NCI-H1930 (cell line): ENCODE measurements at regions not wholly inside any gene's neighbourhood (a gene's known extent, or its start where the extent isn't known, plus 50 kb on each side); places are given as distances from the start of the nearest gene placed in this dataset.

ENCODE experiments used
- DNase-seq, 2 experiments: peaks; one replicate each; lab custom pipeline; 2025; lab: John Stamatoyannopoulos, UW

- no peak for DNase-seq
These were observed 234.4 kb upstream of the PMFBP1 start for GRCh38 chr16:72406390-72406789.

- no peak for DNase-seq
These were observed 232.3 kb upstream of the PMFBP1 start for GRCh38 chr16:72404299-72404698.

- DNase-seq = no peak
These were observed 229.1 kb upstream of the PMFBP1 start for GRCh38 chr16:72401084-72401361.

- DNase-seq = no peak
These were observed 228.5 kb upstream of the PMFBP1 start for GRCh38 chr16:72400257-72401083.

GRCh38 chr16:72399811-72400210 is 227.9 kb upstream of the PMFBP1 start:
- no peak for DNase-seq

GRCh38 chr16:72397876-72398275 is 225.9 kb upstream of the PMFBP1 start:
- no peak for DNase-seq

GRCh38 chr16:72394526-72394925 is 222.6 kb upstream of the PMFBP1 start:
- DNase-seq = no peak

- DNase-seq = no peak
These were observed 217.8 kb upstream of the PMFBP1 start for GRCh38 chr16:72389791-72390190.

GRCh38 chr16:72388007-72388406 is 216.1 kb upstream of the PMFBP1 start:
- DNase-seq = no peak

- DNase-seq = no peak
These were observed 212.7 kb upstream of the PMFBP1 start for GRCh38 chr16:72384651-72385050.

GRCh38 chr16:72380283-72380682 is 208.3 kb upstream of the PMFBP1 start:
- DNase-seq = no peak

GRCh38 chr16:72373201-72373600 is 201.2 kb upstream of the PMFBP1 start:
- no peak for DNase-seq

GRCh38 chr16:72372087-72373045 is 200.4 kb upstream of the PMFBP1 start:
- DNase-seq = no peak

GRCh38 chr16:72371307-72372086 is 199.5 kb upstream of the PMFBP1 start:
- no peak for DNase-seq

- DNase-seq = no peak
These were observed 197.3 kb upstream of the PMFBP1 start for GRCh38 chr16:72369274-72369673.

GRCh38 chr16:72367851-72368250 is 195.9 kb upstream of the PMFBP1 start:
- no peak for DNase-seq

GRCh38 chr16:72362973-72363372 is 191.0 kb upstream of the PMFBP1 start:
- no peak for DNase-seq

- no peak for DNase-seq
These were observed 190.5 kb upstream of the PMFBP1 start for GRCh38 chr16:72362476-72362875.

GRCh38 chr16:72357910-72358309 is 186.0 kb upstream of the PMFBP1 start:
- no peak for DNase-seq

GRCh38 chr16:72355561-72355960 is 183.6 kb upstream of the PMFBP1 start:
- DNase-seq = no peak

- DNase-seq = no peak
These were observed 177.8 kb upstream of the PMFBP1 start for GRCh38 chr16:72349719-72350118.

GRCh38 chr16:72332926-72333325 is 161.0 kb upstream of the PMFBP1 start:
- DNase-seq = no peak
